ENCODE measurements at regions not wholly inside any gene's neighbourhood (a gene's known extent, or its start where the extent isn't known, plus 50 kb on each side); places are given as distances from the start of the nearest gene placed in this dataset.

DNA sequence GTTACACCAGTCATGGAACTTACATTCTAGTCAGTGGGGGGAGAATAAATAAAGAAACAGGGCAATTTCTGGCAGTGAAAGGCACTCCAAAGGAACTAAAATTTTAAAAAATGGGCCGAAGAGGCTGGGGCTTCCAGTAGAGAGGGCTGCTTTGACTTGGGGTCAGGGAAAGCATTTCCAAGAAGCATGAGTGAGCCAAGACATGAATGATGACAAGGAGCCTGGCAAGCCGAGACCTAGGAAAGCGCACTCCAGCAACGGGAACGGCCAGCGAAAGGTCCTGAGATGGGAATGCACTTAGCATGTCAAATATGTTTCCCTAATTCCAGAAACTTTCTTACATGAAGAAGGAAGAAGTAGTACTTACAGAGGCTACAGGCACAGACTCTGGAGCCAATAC is 95.4 kb upstream of the NGF start:
- Mint-ChIP-seq H3K36me3 (ENCODE audit: insufficient read depth) (no peaks in the 10 kb centered on the region), H3K4me1 (no peaks in the 10 kb centered on the region), H3K27ac (ENCODE audit: low read depth) (no peak overlapping the region), H3K9me3 (no peaks in the 10 kb centered on the region), H3K4me3 (no peak overlapping the region), H3K27me3 (no peaks in the 10 kb centered on the region)
- DNase-seq (ENCODE audit: low spot score in 2 of 2) (no peak), ATAC-seq (replicated peaks; ENCODE audit: extremely low read depth, poor library complexity, severe bottlenecking) (no peak)

DNA sequence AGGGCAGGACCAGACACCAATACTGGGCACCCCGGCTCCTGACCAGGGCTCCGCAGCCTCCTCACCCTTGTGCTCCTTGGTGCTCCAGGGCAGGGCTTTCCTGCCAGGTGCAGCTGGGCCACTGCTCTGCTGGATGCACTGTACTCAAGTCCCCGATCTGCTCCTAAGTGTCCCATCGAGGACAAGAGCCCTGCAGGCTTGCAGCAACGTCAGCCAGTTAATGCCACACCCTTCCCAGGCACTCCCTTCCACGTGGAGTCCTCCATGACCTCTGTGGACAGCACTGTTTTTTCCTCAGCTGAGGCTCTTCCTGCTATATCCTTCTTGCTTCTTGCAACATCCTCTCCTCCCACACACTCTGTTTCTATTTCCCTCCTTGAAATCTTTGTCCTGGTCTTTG is 94.0 kb upstream of the NGF start:
- DNase-seq (ENCODE audit: low spot score in 2 of 2) (no peak), ATAC-seq (replicated peaks; ENCODE audit: extremely low read depth, poor library complexity, severe bottlenecking) (no peak)
- Mint-ChIP-seq H3K9me3 (no peaks in the 10 kb centered on the region), H3K36me3 (ENCODE audit: insufficient read depth) (no peaks in the 10 kb centered on the region), H3K4me3 (no peak overlapping the region), H3K27ac (ENCODE audit: low read depth) (no peak overlapping the region), H3K27me3 (no peaks in the 10 kb centered on the region), H3K4me1 (no peaks in the 10 kb centered on the region)

DNA sequence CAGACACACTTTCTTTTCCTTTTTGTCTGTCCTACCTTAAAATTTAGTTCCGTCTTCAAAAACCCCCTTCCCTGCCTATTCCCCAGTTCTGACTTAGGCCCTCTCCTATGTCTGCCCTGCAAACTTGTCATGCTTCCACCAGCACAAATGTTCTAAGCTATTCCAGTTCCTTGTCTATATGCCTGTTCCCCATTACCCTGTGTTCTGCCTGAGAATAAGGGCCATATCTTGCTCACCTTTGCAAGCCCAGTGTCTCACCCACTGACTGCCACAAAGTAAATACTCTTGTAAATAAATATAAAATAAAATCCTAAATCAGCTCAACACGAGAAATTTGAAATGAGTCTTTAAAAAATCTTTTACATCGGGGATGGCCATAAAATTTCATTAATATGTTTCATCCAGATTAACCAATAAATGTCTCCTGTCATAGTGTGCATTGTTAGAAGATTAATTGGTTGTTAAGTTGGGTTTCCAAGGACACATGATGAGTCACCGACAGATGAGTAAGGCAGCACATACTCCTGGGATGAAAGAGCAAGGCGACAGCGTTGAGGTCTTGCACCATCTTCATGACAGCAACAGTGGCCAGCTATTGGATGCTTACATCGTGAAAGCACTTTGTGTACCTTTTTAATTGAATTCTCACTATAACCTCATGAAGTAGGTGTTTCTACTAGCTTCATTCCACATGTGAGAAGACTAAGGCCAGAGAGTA is 92.6 kb upstream of the NGF start:
- no peak overlapping the region for H3K27ac Mint-ChIP-seq (ENCODE audit: low read depth)
- H3K36me3 Mint-ChIP-seq (ENCODE audit: insufficient read depth): no peaks in the 10 kb centered on the region
- no peak for DNase-seq (ENCODE audit: low spot score in 2 of 2)
- no peaks in the 10 kb centered on the region for H3K27me3 Mint-ChIP-seq
- H3K4me3 Mint-ChIP-seq: no peak overlapping the region
- ATAC-seq (replicated peaks; ENCODE audit: extremely low read depth, poor library complexity, severe bottlenecking): no peak
- H3K9me3 Mint-ChIP-seq: no peaks in the 10 kb centered on the region
- no peaks in the 10 kb centered on the region for H3K4me1 Mint-ChIP-seq

DNA sequence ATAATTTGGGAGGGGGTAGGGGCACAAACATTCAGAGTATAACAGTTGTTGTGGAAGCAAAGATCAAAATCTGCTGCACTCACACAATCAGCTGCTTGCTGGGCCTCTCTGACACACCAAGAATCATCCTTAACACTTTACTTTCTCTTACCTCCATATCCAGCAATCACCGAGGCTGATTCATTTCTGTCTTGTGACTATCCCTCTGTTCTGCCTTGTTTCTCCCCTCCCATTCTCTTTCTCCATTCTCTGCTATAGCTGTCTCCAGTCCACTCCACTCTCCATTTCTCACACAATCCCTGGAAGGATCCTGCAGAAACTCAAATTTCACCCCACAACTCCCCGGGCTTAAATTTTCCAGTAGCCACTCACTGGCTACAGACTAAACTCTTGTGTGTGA is 91.8 kb upstream of the NGF start:
- H3K4me3 Mint-ChIP-seq: no peak overlapping the region

DNA sequence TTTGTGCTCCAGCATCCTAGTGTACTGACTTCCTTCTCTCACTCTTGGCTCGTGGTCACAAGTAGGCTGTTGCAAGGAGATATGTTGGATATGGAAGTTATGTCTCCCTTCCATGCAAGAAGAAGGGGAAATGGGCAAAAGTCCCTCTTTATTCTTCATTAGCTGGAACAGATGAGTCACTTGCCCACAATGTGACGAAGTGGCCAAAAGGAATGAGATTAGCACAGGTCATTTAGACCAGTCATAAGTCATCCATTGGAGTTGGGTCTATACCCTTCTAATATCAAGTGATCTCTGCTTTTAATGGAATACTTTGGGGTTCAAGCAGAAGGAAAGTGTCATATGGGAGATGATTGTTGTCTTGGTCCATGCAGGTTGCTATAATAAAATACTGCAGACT is 91.2 kb upstream of the NGF start:
- Mint-ChIP-seq H3K27ac (ENCODE audit: low read depth) (no peak overlapping the region), H3K36me3 (ENCODE audit: insufficient read depth) (no peaks in the 10 kb centered on the region), H3K4me3 (no peak overlapping the region), H3K4me1 (no peaks in the 10 kb centered on the region), H3K27me3 (peaks cover 5% of the 10 kb centered on the region), H3K9me3 (no peaks in the 10 kb centered on the region)
- DNase-seq (ENCODE audit: low spot score in 2 of 2): no peak
- no peak for ATAC-seq (replicated peaks; ENCODE audit: extremely low read depth, poor library complexity, severe bottlenecking)

More for the DNA sequence above, 91.8 kb upstream of the NGF start:
- Mint-ChIP-seq H3K27ac (ENCODE audit: low read depth) (no peak overlapping the region), H3K4me1 (no peaks in the 10 kb centered on the region), H3K9me3 (no peaks in the 10 kb centered on the region), H3K27me3 (no peaks in the 10 kb centered on the region), H3K36me3 (ENCODE audit: insufficient read depth) (no peaks in the 10 kb centered on the region)
- no peak for DNase-seq (ENCODE audit: low spot score in 2 of 2)
- no peak for ATAC-seq (replicated peaks; ENCODE audit: extremely low read depth, poor library complexity, severe bottlenecking)

DNA sequence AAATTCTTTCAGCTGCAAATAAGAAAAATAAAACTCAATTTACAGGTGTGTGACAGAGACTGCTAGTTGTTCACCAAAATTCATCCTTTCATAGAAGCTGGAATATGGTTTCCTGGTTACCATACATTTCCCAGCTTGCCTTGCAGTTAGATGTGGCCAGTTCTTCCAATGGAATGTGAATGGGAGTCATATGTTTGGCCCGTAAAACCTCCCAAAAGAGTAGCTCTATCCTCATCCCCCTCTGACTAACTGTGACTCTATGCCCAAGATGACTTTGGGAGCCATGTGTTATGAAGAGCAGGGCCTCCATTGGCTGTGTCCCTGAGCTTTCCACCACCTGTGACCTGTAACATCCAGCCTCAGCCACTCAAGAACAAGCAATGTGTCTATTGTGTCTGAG is 90.6 kb upstream of the NGF start:
- Mint-ChIP-seq H3K27me3 (peaks cover 11% of the 10 kb centered on the region), H3K4me3 (no peak overlapping the region)

DNA sequence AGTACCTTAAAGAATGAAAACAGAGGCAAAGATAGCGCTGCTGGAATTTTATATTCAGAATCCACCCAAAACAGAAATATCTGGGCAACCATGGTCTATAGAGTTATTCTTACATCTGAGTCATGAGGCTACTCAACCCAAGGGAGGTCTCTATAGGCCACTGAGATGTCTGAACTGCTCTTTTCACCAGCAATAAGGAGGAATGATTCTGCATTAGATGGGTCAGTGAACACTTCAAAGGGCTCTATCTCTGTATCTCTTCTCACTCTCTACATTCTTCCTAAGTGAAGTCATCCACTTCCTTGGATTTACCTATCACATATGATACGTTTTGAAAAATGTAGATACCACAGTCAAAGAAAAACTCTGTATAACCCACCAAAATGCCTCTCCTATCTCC is 90.2 kb upstream of the NGF start:
- DNase-seq (ENCODE audit: low spot score in 2 of 2) (no peak), ATAC-seq (replicated peaks; ENCODE audit: extremely low read depth, poor library complexity, severe bottlenecking) (no peak)
- Mint-ChIP-seq H3K9me3 (no peaks in the 10 kb centered on the region), H3K27ac (ENCODE audit: low read depth) (no peak overlapping the region), H3K36me3 (ENCODE audit: insufficient read depth) (no peaks in the 10 kb centered on the region), H3K4me3 (no peak overlapping the region), H3K4me1 (no peaks in the 10 kb centered on the region), H3K27me3 (peaks cover 12% of the 10 kb centered on the region)

More for the DNA sequence above, 90.6 kb upstream of the NGF start:
- Mint-ChIP-seq H3K9me3 (no peaks in the 10 kb centered on the region), H3K27ac (ENCODE audit: low read depth) (no peak overlapping the region), H3K36me3 (ENCODE audit: insufficient read depth) (no peaks in the 10 kb centered on the region), H3K4me1 (no peaks in the 10 kb centered on the region)
- no peak for ATAC-seq (replicated peaks; ENCODE audit: extremely low read depth, poor library complexity, severe bottlenecking)
- no peak for DNase-seq (ENCODE audit: low spot score in 2 of 2)

DNA sequence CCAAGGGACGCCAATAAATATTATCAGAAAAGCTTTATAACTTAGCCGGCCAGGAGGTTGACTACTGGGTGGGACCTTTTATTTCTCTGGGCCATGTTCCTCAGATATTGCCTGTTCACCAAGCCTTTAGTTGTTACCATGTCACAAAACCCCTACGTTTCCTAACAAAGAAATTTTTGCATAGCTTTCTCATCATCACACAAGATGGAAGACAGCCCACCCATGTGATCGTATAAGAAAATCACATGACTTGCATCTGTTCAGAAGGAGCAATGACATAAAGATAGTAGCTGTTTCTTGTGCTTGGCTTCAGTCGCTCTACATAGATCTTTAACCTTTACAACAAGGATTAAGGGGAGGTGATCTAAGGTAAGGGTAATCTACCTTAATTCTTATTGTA is 88.9 kb upstream of the NGF start:
- DNase-seq (ENCODE audit: low spot score in 2 of 2) (no peak), ATAC-seq (replicated peaks; ENCODE audit: extremely low read depth, poor library complexity, severe bottlenecking) (no peak)
- Mint-ChIP-seq H3K4me3 (no peak overlapping the region), H3K36me3 (ENCODE audit: insufficient read depth) (no peaks in the 10 kb centered on the region), H3K27me3 (peaks cover 12% of the 10 kb centered on the region), H3K9me3 (no peaks in the 10 kb centered on the region), H3K27ac (ENCODE audit: low read depth) (no peak overlapping the region), H3K4me1 (no peaks in the 10 kb centered on the region)

DNA sequence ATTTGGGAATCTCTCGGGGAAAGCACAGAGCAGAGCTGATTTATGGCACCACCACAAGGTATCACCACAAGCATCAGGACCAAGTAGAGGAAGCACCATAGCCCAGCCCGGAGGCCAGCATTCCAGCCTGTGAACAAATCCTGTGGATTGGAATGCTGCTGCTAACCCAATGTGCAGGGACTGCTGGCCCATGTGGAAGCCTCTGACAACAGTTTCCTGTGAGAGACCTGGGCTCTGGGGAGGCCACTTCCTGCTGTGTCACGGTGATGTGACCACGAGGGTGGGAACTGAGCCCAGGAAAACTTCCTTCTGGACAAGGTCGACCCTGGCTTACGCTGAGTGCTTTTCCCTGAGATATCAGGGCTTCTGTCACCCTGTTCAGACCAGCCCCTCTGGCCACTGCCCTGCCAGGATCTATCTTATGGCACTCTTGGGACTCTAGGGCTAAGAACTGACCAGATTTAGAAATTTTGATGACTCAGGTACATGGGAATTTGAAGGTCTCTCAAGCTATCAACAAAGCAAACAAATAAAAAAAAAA is 88.3 kb upstream of the NGF start:
- no peak for DNase-seq (ENCODE audit: low spot score in 2 of 2)
- no peak for ATAC-seq (replicated peaks; ENCODE audit: extremely low read depth, poor library complexity, severe bottlenecking)
- no peaks in the 10 kb centered on the region for H3K4me1 Mint-ChIP-seq
- no peaks in the 10 kb centered on the region for H3K36me3 Mint-ChIP-seq (ENCODE audit: insufficient read depth)
- no peak overlapping the region for H3K4me3 Mint-ChIP-seq
- no peak overlapping the region for H3K27ac Mint-ChIP-seq (ENCODE audit: low read depth)
- no peaks in the 10 kb centered on the region for H3K9me3 Mint-ChIP-seq
- peaks cover 12% of the 10 kb centered on the region for H3K27me3 Mint-ChIP-seq

DNA sequence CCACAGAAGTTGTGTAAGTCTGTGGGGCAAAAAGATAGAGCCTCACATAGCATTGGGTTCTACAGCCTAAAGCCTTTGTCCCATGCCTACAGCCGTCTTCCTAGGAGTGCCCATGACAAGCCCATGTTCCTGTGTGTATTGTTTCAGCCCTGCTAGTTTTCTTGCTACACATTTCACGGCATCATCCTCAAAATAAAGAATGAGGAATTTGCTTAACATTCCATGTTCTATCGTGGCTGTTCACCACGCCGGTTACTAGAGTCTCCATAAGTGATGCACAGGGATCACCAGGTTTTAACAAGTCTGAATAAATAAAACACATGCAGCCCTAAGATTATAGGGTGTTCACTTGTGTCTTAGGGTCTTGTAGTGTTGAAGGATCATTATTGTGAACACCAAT is 87.4 kb upstream of the NGF start:
- no peaks in the 10 kb centered on the region for H3K9me3 Mint-ChIP-seq
- H3K4me1 Mint-ChIP-seq: no peaks in the 10 kb centered on the region
- no peak overlapping the region for H3K4me3 Mint-ChIP-seq
- peaks cover 12% of the 10 kb centered on the region for H3K27me3 Mint-ChIP-seq
- H3K36me3 Mint-ChIP-seq (ENCODE audit: insufficient read depth): no peaks in the 10 kb centered on the region
- DNase-seq (ENCODE audit: low spot score in 2 of 2): no peak
- no peak for ATAC-seq (replicated peaks; ENCODE audit: extremely low read depth, poor library complexity, severe bottlenecking)
- no peak overlapping the region for H3K27ac Mint-ChIP-seq (ENCODE audit: low read depth)

DNA sequence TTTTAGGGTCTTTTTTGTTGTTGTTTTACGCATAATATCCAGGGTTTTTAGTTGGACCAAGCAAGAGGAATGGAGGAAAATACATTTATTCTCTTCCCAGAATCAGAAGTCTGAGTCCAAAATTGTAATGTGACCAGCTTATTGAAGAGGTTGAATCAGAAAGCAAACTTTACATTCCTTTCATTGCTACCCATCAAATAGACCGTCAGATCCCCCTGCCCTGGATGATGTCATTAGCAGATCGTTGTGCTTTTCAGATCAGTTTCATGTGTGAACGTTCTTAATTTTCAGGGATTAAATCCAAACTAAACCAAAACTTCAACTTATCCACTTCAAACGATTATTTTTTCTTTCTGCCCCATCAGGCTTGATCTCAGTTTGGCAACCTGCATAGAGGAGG is 85.7 kb upstream of the NGF start:
- Mint-ChIP-seq H3K4me3 (no peak overlapping the region), H3K27ac (ENCODE audit: low read depth) (no peak overlapping the region), H3K4me1 (no peaks in the 10 kb centered on the region), H3K27me3 (peaks cover 12% of the 10 kb centered on the region), H3K9me3 (no peaks in the 10 kb centered on the region), H3K36me3 (ENCODE audit: insufficient read depth) (no peaks in the 10 kb centered on the region)
- ATAC-seq (replicated peaks; ENCODE audit: extremely low read depth, poor library complexity, severe bottlenecking): no peak
- no peak for DNase-seq (ENCODE audit: low spot score in 2 of 2)

DNA sequence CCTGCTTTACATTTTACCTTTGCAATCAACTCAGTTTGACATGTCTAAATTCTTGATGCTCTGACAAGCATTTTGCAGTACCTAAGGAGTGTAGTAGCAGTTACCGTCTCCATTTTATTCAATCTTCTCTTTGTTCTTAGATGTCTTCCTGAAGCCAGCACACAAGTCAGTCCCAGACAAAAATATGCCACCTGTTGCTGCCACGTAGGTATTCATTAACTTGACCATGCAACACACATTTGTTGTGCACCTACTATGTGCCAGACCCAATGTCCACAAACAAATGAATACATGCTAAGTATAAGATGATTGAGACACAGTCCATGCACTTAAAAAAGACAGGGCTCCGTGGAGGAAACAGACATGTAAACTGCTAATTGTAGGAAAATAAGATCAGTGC is 81.5 kb upstream of the NGF start:
- Mint-ChIP-seq H3K27me3 (peaks cover 10% of the 10 kb centered on the region), H3K4me3 (no peak overlapping the region), H3K36me3 (ENCODE audit: insufficient read depth) (no peaks in the 10 kb centered on the region), H3K27ac (ENCODE audit: low read depth) (no peak overlapping the region), H3K9me3 (no peaks in the 10 kb centered on the region), H3K4me1 (no peaks in the 10 kb centered on the region)
- ATAC-seq (replicated peaks; ENCODE audit: extremely low read depth, poor library complexity, severe bottlenecking) (no peak), DNase-seq (ENCODE audit: low spot score in 2 of 2) (no peak)

DNA sequence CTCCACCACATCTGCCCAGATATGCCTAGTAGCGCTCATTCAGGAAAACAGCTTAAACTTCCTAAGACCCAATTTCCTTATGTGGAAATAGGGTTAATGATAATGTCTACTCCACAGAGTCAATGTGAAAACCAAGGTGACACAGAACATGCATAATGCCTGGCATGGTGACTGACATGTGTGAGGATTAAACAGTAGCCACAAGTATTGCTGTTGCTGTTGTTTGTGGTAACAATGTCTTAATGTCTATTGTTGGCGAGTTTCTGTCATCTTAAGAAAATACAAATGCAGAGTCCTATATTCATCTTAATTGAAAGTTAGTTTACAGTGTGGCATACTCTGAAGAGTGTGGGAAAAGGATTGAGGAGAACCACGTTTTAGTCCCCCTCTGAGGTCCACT is 75.6 kb upstream of the NGF start:
- H3K36me3 Mint-ChIP-seq (ENCODE audit: insufficient read depth): no peaks in the 10 kb centered on the region
- H3K27ac Mint-ChIP-seq (ENCODE audit: low read depth): no peak overlapping the region
- no peaks in the 10 kb centered on the region for H3K4me1 Mint-ChIP-seq
- H3K4me3 Mint-ChIP-seq: no peak overlapping the region
- H3K27me3 Mint-ChIP-seq: peaks cover 16% of the 10 kb centered on the region
- DNase-seq (ENCODE audit: low spot score in 2 of 2) (no peak), ATAC-seq (replicated peaks; ENCODE audit: extremely low read depth, poor library complexity, severe bottlenecking) (no peak)
- no peaks in the 10 kb centered on the region for H3K9me3 Mint-ChIP-seq

All from central memory CD8-positive, alpha-beta T cell (primary cell).